Stimulated activated CD4-positive, alpha-beta T cell treated with anti-CD3 and anti-CD28 coated beads, Interleukin-4, amount 100 ng/mL, for 1 hour (primary cell): ENCODE measurements at regions not wholly inside any gene's neighbourhood (a gene's known extent, or its start where the extent isn't known, plus 50 kb on each side); places are given as distances from the start of the nearest gene placed in this dataset.

Experiments used
- DNase-seq: peaks from one replicate; pipeline ENCODE4 v3.0.0-alpha.2; 2020

DNA sequence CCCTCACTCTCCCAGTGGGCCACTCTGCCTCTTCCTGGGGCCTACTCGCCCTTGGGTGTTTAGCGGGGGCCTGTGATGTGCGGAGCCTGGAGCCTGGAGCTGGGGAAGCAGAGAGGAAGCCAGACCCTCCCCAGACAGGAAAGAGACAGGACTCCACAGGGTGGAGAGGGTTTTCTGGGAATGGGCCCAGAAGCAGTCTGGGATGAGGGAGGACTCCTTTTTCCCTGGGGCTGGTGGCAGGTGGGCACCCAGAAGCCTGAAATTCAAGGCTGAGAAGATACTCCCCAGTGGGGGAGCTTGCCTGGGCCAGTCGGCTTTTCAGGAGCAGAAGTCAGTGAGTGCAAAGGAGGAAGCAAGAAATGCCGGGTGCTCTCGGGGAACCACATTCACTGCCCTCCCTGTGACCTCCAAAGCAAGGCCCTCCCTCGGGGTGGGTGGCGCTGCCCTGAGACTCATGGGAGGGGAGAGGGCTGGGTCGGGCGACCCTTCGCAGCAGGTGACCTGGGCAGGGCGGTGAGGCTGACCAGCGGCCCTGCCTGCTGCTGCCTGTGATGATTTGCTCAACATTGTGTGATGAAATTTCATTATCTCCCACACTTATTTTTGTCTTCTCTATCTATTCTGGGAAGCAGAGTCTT lies 1377.4 kb downstream of the BRD1 start:
- DNase-seq, result no peak

DNA sequence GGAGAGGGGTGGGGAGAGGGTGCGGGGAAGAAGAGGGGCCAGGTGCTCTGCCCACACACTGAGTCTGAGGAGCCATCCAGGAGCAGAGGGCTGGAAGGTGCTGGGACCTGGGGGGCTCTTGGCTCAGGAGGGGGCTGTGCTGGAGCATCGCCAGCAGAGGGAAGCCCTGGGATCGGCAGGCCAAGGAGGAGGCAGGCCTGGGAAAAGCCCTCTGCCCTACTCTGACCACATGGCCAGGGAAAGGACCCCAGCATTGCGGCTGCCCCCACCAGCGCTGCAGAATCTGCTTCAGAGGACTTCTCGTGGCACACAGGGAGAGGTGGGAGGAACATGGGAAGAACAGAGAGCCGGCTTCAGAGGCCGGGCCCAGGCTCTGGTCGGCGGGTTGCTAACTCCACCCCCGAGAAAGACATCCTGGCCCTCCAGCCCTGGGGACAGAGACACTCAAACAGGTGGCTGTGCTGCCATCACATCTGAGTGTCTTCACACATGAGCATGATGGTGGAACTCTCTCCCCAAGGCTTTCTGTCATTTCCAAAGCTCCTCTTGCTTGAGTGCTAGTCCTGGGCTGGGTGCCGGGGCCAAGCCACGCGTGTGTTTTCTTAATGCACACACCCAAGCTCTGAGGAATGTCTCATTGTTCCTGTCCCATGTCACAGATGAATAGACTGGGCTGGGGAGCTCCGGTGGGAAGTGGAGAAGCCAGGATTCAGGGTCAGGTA lies 1378.0 kb downstream of the BRD1 start:
- DNase-seq, result no peak

DNA sequence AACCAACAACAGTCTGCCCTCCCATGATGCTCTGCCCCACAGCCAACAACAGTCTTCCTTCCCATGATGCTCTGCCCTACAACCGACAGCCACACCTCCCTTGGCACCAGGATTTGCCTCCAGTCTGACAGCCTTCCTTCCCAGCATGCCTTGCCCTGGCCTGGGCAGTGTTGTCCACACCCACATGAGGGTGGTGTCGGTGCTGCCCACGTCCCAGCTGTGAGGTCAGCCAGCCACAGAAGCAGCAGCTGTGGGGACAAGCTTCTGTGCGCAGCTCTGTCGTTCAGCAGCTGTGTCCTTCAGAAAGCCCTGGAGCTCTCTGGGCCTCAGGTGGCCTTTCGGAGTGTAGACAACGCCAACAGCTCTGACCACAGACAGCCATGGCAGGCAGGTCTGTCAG lies 1378.9 kb downstream of the BRD1 start:
- no peak for DNase-seq

DNA sequence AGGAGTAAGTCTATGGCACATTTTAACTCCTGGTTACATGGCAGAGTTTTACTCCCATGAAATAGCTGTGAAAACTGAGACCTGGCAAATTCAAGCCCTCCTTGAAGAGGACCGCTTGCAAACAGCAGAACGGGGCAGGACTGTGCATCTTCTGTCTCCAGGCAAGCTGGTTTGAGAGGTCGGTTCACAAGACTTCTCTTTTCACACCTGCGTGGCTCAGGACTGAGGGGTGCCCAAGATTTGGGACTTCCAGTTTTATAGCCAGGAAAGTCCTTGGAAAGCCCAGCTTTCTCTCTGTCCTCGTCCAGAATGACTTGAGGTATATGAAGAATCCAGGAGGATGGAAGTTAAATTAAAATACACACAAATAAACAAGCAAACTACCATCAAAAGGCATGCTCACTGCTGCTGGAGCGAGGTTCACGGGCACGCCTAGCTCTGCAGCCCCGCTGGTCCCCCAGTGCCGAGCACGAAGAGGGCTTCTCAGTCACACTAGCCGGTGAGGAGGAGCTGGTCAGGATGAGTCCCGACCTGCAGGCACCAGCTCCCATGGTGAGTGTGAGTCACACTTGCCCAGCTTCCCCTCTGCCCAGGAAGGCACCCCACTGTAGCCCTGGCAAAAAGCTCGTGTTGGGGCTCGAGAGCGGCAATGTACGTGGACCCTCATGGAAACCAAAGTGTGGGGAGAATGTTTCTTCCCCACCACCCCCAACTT lies 1382.4 kb downstream of the BRD1 start:
- no peak for DNase-seq

DNA sequence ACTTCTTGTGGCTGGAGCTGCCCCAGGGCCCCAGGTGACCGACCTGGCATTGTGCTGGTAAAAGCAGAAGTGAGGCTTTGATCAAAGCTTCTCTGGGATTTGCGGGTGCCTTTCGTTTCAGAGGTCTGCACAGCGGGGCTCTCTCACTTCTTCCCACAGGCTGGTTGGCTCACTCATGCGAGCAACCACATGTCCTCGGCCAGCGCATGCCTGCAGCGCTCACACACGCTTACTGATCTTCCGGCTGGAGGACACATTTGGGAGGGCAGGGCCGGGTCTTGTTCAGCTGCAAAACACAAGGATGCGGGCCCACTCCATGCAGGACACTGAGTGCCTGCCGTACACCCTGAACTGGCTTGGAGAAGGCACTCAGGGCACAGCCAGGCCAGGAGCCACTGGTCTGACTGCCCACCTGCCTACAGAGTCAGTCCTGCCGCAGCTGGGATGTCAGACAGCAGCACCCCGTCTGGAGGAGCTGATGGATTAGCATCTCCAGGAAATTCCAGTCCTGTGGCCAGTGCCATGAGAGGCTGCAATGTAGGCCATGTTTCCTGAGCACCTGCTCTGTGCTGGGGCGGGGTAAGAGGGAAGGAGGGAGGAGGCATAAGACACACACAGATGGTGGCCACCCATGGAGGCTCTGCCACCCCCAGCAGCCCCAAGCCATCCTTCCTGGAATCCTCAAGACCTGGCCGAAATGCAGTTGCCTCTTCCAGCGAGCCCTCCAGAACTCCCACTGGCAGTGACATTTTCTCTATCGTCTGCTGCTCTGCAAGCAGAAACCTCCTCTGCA lies 1383.2 kb downstream of the BRD1 start:
- DNase-seq, result no peak

DNA sequence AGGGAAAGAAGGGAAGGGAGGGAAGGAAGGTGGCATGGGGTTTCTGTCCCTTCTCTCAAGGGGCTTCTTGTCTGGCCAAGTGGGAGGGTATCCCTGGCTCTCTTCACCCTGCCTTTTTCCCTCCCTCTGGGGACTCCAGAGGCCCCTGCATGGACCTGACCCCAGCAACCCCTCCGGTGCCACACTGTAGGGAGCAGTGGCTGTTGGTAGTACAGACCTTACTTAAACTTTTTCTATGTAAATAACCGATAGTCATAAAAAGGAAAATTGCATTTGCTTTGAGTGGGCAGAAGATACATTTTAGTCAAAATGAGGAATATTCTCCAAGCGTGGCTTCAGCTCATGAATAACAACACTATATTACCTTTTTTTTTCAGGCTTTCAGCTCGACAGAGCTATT lies 1384.0 kb downstream of the BRD1 start:
- no peak for DNase-seq

DNA sequence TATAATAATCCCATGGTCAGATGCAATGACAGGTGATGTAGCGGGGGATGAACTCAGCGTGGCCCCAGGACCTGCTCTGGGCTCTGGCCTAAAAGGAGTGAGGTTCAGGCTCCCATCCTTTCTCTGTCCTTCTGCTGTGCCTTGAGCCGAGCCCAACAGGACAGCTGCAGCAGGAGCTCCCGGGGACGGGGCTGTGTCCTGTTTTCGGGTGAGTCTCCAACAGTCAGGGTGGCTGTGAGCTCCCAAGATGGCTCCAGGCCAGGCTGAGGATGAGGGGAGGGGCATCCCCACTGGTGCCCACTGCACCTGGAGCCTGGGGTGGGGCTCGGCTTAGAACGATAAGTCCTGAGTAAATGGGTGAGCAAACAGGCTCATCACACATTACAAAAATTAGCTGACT lies 1385.0 kb downstream of the BRD1 start:
- DNase-seq, result no peak

DNA sequence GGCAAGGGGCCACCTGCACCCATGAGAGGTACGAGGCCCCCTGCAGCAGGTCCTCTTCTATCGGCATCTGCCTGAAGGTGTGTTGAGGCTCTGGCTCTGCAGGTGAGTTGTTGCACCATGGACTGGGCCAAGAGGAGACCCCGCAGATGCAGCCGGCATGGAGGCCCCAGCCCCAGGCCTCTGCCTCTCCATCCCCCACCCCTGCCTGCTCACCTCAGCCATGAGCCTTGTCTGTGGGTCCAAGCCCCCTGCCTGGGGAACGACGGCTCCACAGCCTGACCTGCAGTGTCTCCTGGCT lies 1386.2 kb downstream of the BRD1 start:
- no peak for DNase-seq

DNA sequence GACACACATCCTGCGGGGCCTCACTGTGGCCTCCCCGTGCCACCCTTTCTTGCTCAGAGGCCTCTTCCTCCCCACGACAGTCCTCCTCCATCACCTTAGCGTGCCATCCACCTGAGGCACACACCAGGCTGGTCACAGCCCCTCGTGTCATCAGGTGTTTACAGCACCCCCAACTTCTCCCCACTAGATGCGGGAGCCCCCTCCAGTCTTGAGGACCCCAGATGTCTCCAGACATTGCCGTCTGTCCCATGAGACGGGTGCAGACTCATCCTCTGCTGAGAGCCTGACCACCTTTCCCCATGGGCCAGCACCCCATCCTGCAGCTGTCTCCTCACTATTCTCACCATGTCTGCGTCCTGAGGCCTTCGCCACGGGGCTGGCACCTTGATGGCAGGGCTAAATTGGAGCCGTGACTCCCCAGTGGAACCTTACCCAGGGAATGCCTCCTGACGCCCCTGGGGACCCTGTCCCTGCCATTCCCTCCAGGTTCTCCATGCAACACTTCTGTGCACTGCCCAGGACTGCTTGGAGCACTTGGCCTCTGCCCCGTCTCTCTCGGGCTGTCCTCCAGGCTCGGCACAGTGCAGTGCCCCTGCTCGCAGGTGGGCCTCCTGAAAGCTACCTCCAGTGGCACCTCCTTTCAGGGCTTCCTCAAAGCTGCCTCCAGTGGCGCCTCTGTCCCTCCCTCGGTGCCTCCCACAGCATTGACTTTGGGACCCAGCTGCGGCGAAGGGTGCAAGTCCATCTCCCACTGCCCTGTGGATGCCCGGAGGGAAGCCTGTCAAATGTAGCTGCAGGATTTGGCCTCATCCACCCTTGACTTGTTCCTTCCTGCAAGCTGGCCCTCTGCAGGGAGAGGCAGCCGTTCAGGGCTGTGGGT lies 1386.8 kb downstream of the BRD1 start:
- no peak for DNase-seq

DNA sequence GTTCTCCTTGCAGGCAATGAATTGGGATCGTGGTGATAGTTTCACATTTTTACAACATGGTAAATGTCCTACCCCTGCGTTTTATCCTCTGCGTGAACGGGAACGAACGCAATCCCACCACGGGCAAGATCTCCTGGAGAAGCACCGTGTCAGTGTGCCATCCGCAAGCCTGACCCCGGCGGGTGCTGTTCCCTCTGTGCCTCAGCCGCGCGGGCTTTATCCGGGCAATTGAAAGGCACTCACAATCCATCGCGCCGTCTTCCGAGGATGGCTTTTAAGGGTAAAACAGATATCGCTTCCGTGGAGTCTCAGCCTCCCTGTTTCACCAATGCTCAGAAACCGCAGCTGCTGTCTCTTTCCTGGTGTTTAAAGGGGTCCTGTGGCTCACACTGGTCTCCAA lies 1387.5 kb downstream of the BRD1 start:
- DNase-seq, result no peak

DNA sequence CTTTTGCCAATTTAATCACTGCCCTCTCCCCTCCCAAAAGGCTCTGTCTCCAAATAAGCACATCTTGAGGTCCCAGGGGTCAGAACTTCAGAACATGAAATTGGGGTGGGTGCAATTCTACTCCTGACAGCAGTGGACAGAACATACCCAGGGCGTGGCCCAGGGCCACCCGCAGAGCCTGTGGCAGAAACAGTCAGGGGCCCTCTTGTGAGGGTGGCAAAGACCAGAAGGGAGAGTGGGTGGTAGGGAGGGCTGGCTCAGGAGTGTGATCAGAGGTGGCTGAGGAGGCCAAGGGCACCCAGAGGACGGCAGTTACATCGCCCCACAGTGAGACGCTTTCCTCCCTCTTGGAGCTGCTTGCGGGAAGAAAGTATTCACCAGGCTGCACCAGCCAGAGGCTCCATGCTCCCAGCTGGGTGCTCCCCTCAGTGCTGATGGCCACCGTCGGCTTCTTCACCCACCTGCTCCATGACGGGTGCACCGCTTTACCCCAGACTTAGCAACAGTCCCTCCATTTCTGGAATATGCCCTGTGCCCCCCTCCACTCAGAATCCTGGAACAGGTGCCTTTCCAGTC lies 1388.0 kb downstream of the BRD1 start:
- DNase-seq, result no peak

DNA sequence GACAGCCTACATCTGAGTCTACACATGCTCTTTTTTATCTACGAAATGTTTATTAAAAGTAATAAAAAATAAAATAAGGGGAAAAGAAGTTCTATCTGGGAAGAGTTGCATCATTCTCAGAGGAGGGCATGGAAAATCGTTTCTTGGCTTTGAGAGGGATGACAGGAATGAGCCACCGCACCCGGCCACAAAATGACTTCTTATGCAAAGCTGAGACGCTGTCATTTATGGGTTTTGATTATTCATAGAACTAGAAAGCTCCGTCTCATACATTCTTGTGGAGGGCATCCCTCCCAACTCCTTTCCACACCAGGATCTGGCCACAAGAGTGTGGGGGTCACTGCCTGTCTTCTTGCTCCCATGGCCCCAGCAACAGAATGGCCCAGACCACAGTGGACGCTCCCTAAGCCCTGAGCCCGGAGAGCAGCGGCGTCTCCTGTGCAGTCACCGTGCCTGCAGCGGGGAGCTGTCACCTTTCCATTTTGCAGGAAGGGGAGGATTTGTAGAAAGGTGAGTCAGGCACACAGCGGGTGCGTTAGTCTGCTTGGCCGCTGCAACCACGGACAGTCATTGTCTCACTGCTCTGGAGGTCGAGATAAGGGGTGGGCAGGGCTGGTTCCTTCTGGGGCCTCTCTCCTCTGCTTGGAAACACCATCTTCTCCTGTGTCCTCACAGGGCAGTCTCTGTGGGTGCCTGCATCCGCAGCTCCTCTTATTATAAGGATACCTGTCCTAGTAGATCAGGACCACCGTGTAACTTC lies 1388.7 kb downstream of the BRD1 start:
- no peak for DNase-seq

DNA sequence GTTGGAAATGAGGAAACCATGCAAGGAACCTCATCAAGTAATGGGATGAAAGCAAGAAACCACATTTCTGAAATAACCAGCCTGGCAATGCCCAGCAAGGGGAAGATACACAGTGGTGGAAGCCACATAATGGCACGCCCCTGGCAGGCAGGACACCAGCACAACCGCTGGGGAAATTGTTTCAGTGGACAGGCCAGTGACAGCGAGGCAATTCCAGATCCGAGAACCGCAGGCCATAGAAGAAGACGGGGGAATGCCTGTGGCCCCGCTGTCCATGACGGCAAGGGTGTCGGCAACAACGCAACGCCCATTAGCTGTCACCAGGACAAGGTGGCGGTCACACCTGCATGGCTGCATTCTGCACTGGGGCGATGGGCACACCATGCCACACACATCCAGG lies 1389.6 kb downstream of the BRD1 start:
- no peak for DNase-seq

DNA sequence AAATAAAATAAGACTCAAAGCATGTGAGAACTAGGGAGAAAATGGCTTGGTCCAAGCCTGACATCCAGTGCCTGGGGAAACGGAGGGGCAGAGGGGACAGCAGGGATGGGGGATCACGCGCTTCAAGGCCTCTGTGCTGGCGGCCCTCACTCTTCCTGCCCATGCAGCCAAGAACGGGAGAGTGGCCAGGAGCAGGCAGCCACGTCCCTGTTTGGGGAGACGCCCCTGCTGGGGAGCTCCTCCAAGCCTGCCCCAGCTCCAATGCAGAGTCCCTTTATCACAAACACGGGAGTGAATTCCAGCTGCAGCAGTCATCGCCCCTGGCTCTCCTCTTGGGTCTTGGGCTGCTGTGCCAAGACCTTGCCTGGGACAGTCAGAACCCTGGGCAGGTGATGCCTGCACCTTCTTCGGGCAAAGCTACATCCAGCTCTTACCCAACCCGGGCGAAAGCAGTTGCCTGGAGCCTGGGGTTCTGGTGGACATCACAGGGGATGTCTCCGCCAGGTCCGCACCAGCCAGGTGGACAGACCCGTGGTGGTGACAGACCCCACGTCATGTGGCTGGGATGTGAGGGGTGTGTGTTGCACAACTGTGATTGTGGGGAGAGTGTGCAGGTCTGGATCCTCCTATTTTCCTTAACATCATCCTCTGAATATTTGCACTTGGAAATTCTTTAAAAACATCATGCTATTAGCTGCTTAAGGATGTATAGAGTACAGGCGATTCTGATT lies 1391.3 kb downstream of the BRD1 start:
- DNase-seq, result no peak

DNA sequence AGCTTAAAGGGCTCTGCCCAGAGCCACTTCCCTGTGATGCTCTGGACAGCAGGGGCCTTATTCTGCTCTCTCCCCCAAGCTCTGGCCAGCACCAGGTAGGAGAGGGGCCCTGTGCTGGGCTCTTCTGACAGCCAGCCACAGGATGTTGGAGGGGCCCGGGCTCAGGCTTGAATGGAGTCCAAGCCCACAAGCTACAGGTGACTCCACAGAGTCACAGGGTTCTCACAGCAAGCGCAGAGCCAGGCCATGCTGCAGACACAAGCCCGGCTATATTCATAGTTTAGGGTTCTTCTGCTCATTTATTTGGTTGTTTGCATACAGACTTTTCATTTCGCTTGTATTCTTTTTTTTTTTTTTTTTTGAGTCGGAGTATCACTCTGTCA lies 1392.8 kb downstream of the BRD1 start:
- DNase-seq, result no peak

DNA sequence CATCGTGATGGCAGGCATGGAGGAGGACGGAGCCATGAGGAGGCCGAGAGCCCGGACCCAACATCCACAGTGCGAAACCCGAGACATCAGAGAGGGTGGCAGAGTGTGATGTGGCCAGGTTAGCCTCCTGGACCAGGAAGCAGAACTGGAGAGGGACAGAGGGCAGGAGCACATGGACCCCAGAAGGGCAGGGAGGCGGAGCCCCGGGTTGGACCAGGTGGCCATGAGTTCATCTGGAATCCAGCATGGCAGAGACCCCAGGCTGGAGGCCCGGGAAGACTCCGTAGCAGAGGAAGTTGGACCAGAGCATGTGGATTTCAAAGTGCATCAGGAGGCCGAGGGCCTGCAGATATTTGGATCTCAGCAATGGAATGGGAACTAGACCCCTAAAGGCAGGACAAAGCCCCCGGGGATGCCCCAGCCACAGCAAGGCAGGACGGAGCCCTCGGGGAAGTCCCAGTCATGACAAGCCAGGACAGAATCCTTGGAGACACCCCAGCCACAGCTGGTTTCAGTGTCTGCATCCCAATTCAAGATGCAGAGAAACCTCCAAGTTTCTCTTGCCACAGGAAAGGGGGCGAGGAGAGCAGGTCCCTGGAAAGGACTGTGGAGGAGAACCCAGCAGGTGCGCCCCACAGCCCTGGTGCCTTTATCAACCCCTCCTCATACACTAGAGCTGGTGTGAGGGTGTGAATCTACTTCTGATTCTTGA lies 1393.4 kb downstream of the BRD1 start:
- no peak for DNase-seq

DNA sequence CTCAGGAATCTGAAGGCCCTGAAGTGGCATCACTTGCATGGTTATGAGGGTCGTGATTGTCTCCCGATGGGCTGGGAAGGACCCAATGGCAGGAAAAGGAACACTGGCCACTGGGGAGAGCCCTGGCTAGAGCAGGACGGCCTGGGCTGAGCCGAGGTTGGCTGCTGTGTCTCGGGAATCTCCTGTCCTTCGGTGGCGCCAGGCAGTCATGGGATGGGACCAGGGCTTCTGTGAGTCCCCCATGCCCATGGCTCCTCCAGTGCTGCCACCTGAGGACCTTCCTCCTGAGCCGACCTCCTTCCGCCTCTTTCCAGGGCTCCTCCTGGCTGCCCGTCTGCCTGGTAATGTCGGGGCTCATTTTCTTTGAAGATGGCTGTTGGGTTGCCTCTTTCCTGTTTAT lies 1394.0 kb downstream of the BRD1 start:
- no peak for DNase-seq

DNA sequence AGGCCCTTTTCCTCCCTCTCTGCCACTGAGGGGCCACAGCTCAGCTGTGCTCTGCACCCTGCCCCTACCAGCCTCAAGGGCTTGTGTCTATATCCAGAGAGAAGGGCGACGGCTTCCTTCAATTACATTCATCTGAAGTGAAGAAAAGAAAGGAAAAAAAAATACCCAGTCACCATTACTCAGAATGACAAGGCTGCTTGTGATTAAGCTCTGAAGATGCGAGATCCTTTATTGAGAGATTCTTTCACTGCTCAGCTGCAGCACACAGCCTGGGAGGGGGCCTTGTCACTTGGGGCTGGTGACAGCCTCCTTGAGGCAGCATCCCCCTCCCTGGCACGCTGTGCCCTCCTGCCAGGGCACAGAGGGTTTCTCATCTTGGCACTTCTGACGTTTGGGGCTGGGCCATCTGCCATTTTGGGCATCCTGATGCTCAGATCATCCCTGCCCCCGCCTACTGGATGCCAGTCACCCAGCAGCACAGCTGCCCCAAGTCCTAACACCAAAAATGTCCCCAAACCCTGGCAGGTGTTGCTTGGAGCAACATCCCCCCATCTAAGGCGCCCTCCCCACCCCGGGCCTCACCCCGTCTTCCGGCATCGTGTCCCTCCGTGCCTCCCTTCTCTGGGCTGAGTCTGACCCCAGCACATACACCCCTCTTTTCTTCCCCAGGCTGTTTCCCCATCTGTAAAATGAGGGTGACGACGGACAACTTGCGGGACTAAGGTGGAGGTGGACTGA lies 1394.7 kb downstream of the BRD1 start:
- DNase-seq, result no peak

DNA sequence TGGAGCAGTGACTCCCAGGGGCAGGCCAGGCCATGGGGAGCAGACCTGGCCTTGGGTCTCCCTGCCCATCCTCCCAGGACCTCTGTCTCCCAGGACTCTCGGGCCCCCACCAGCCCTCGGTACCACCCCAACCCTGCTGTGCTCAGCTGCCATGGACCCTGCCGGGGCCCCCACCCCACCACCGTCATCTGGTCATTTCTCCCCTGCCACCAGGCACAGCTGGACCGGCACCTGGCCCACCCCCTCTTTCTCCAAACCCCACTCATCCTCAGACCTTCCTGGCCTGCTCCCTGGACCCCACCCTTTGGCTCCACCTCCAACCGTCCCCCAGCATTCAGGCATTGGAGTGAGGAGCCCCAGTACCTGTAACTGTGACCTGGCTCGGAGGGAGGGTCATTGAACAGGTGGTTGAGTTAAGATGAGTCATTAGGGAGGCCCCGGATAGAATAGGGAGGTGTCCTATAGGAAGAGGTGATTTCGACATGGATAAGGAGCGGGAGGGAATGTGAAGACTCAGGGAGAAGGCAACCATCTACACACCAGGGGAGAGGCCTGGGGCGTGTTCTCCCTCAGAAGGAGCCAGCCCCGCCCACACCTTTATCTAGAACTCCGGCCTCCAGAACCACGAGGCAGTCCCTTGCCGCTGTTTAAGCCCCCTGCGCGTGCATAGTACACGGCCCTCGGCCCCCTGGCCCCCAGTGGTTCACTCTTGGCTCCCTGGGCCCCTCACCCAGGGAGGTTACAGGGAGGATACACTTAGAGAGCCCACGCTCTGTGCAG lies 1395.9 kb downstream of the BRD1 start:
- DNase-seq, result no peak
